ENCODE measurements at regions not wholly inside any gene's neighbourhood (a gene's known extent, or its start where the extent isn't known, plus 50 kb on each side); places are given as distances from the start of the nearest gene placed in this dataset.

- DNase-seq (ENCODE audit: low read depth): no peak
- no peak overlapping the region for H3K4me3 ChIP-seq (ENCODE audit: low read length)
- no peak for TF ChIP-seq CTCF (IDR thresholded peaks at IDR 0.05; ENCODE audit: insufficient read depth, low read depth, low read length, missing control alignments)
Measured at GRCh38 chr16:6527646-6528045, 805.0 kb upstream of the RBFOX1 start.

DNA sequence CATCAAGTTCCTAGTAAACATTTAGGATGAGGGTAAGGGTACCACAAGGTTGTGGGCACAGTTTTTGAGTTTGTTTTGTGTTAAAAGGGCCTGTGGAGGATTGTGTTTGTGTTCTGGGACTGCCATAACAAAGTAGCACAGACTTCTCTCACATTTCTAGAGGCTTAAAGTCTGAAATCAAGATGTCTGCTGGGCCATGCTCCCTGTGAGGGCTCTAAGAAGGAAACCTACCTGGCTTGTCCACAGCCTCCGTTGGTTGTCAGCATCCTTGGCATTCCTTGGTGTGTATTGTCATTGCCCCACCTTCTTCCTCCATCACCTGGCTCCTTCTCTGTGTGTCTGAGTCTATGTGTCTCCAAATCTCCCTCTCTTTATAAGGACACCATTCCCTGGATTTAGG, 808.1 kb upstream of the RBFOX1 start:
- no peak for TF ChIP-seq CTCF (IDR thresholded peaks at IDR 0.05; ENCODE audit: insufficient read depth, low read depth, low read length, missing control alignments)
- no peak for DNase-seq (ENCODE audit: low read depth)
- H3K4me3 ChIP-seq (ENCODE audit: low read length): no peak overlapping the region

DNA sequence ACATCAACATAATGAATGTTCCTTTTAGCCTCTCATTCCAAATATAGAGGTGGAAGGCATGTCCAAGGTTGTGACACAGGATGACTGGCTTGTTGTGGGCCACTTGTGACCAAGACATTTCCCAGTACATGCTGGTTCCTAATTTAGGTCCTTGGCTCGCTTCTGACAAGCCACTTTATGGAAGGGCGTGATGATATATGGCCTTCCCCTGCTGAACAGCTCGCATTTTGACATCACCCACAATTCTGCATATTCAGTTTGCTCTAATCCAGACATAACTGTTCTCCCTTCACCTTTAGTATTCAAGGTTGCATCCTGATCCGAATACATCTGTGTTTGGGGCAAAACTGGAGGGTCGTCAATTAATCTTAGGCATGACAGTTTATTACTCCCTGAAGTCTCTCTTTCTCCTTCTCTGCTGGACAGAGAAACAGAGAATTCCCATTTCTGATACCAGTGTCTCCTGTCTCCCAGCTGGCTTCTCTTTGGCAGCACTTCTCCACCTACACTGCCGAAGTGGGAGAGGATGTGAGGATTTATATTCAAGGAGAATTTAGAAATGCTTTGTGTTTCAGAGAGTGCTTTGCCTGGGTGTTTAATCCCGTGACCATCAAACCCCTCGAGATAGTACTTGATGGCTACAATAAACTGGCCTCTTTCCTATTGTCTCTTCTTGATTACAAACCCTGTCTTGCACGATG, 815.5 kb upstream of the RBFOX1 start:
- no peak for DNase-seq (ENCODE audit: low read depth)
- no peak for TF ChIP-seq CTCF (IDR thresholded peaks at IDR 0.05; ENCODE audit: insufficient read depth, low read depth, low read length, missing control alignments)
- H3K4me3 ChIP-seq (ENCODE audit: low read length): no peak overlapping the region

- no peak overlapping the region for H3K4me3 ChIP-seq (ENCODE audit: low read length)
- no peak for DNase-seq (ENCODE audit: low read depth)
- no peak for TF ChIP-seq CTCF (IDR thresholded peaks at IDR 0.05; ENCODE audit: insufficient read depth, low read depth, low read length, missing control alignments)
Measured at GRCh38 chr16:6512512-6512911, 820.1 kb upstream of the RBFOX1 start.

- no peak for DNase-seq (ENCODE audit: low read depth)
- no peak overlapping the region for H3K4me3 ChIP-seq (ENCODE audit: low read length)
- TF ChIP-seq CTCF (IDR thresholded peaks at IDR 0.05; ENCODE audit: insufficient read depth, low read depth, low read length, missing control alignments): no peak
Measured at GRCh38 chr16:6510261-6510660, 822.4 kb upstream of the RBFOX1 start.

DNA sequence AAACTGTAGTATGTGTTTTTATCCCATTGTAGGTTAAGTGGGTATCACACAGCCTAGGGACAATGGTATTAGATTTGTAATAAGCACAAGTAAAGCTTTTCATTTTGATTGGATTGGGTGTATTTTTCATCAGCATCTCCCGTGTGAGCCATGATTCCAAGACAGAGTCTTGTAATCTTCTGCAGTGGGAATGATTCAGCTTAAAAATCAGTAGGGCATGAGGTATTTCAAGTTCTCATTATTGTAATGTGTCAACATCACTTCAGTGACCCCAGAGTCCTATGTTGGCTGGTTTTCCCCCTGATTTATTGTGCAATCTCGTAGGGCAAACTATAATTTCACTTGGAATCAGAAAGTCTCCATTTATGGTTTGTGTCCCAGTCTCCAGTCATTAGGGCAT, 833.2 kb upstream of the RBFOX1 start:
- no peak for DNase-seq (ENCODE audit: low read depth)
- no peak overlapping the region for H3K4me3 ChIP-seq (ENCODE audit: low read length)
- TF ChIP-seq CTCF (IDR thresholded peaks at IDR 0.05; ENCODE audit: insufficient read depth, low read depth, low read length, missing control alignments): no peak

GRCh38 chr16:6498858-6499257, 833.8 kb upstream of the RBFOX1 start:
- TF ChIP-seq CTCF (IDR thresholded peaks at IDR 0.05; ENCODE audit: insufficient read depth, low read depth, low read length, missing control alignments): no peak
- no peak for DNase-seq (ENCODE audit: low read depth)
- H3K4me3 ChIP-seq (ENCODE audit: low read length): no peak overlapping the region

All from epithelial cell of esophagus (primary cell).